GM23248 (cell line): ENCODE measurements at regions not wholly inside any gene's neighbourhood (a gene's known extent, or its start where the extent isn't known, plus 50 kb on each side); places are given as distances from the start of the nearest gene placed in this dataset.

Experiments
- DNase-seq: peaks from one replicate; pipeline ENCODE4 v3.0.0-alpha.2; 2015
- H2AFZ ChIP-seq: fragments of 200-600 bp; sonication (generic); 2 replicates; pipeline ENCODE4 v1.6.1; 2016; ENCODE audit warnings: antibody characterized with exemption
- H3F3A ChIP-seq: fragments of 200-600 bp; sonication (generic); 2 replicates; pipeline ENCODE4 v1.6.1; 2016; ENCODE audit warnings: mild to moderate bottlenecking, antibody characterized with exemption, mixed run types; ENCODE audit not compliant: insufficient read depth
- H3K27ac ChIP-seq: fragments of 200-600 bp; sonication (generic); 2 replicates; pipeline ENCODE4 v1.5.1; 2016; ENCODE audit warnings: mild to moderate bottlenecking
- H3K27me3 ChIP-seq: fragments of 200-600 bp; sonication (generic); replicated peaks from 2 replicates; pipeline ENCODE4 v1.6.1; 2016; ENCODE audit warnings: mild to moderate bottlenecking; ENCODE audit not compliant: insufficient read depth
- H3K36me3 ChIP-seq: fragments of 200-600 bp; sonication (generic); 2 replicates; pipeline ENCODE4 v1.6.1; 2016; ENCODE audit warnings: low read depth, mild to moderate bottlenecking
- H3K4me1 ChIP-seq: fragments of 200-600 bp; sonication (generic); 2 replicates; pipeline ENCODE4 v1.6.1; 2016; ENCODE audit warnings: mild to moderate bottlenecking; ENCODE audit not compliant: insufficient read depth
- H3K4me2 ChIP-seq: fragments of 200-600 bp; sonication (generic); one replicate; pipeline ENCODE4 v1.6.1; 2016; ENCODE audit warnings: mild to moderate bottlenecking; ENCODE audit not compliant: unreplicated experiment
- H3K4me3 ChIP-seq: fragments of 200-600 bp; sonication (generic); 2 replicates; pipeline ENCODE4 v1.5.1; 2016; ENCODE audit warnings: mild to moderate bottlenecking
- H3K79me2 ChIP-seq: fragments of 200-600 bp; sonication (generic); 2 replicates; pipeline ENCODE4 v1.6.1; 2016; ENCODE audit warnings: mild to moderate bottlenecking; ENCODE audit not compliant: insufficient read depth
- H3K9ac ChIP-seq: fragments of 200-600 bp; sonication (generic); 2 replicates; pipeline ENCODE4 v1.6.1; 2016; ENCODE audit warnings: mild to moderate bottlenecking
- H3K9me2 ChIP-seq: fragments of 200-600 bp; sonication (generic); 2 replicates; pipeline ENCODE4 v1.6.1; 2016; ENCODE audit warnings: mixed run types, mild to moderate bottlenecking, moderate library complexity; ENCODE audit not compliant: insufficient read depth
- H3K9me3 ChIP-seq: fragments of 200-600 bp; sonication (generic); one replicate; pipeline ENCODE4 v1.6.1; 2017; ENCODE audit warnings: low read depth
- H4K20me1 ChIP-seq: fragments of 200-600 bp; sonication (generic); 2 replicates; pipeline ENCODE4 v1.6.0; 2016; ENCODE audit not compliant: insufficient read depth
- EZH2 ChIP-seq: fragments of 200-600 bp; sonication (generic); IDR thresholded peaks from 2 replicates; pipeline ENCODE4 v1.6.1; 2018; ENCODE audit warnings: antibody characterized with exemption, mild to moderate bottlenecking; ENCODE audit not compliant: insufficient read depth, poor library complexity, severe bottlenecking
- EZH2phosphoT487 ChIP-seq: fragments of 200-600 bp; sonication (generic); IDR thresholded peaks from 2 replicates; pipeline ENCODE4 v1.6.1; 2018; ENCODE audit warnings: antibody characterized with exemption, moderate library complexity, mild to moderate bottlenecking, low read depth; ENCODE audit not compliant: insufficient read depth
- WGBS, 2 experiments: methylation state at CpG; one replicate each; pipeline ENCODE4 v1.1.6; 2015 to 2017; ENCODE audit warnings: low lambda C conversion rate in 2 of 2, low coverage in 1 of 2; ENCODE audit errors: missing lambda C conversion rate in 2 of 2; 5-methylcytosine and 5-hydroxymethylcytosine counted together
- in situ Hi-C: fragments of 300-500 bp; cut with MboI; formaldehyde crosslinking; loops from 2 replicates; pipeline ENCODE4 v1.15.0; 2020

DNA sequence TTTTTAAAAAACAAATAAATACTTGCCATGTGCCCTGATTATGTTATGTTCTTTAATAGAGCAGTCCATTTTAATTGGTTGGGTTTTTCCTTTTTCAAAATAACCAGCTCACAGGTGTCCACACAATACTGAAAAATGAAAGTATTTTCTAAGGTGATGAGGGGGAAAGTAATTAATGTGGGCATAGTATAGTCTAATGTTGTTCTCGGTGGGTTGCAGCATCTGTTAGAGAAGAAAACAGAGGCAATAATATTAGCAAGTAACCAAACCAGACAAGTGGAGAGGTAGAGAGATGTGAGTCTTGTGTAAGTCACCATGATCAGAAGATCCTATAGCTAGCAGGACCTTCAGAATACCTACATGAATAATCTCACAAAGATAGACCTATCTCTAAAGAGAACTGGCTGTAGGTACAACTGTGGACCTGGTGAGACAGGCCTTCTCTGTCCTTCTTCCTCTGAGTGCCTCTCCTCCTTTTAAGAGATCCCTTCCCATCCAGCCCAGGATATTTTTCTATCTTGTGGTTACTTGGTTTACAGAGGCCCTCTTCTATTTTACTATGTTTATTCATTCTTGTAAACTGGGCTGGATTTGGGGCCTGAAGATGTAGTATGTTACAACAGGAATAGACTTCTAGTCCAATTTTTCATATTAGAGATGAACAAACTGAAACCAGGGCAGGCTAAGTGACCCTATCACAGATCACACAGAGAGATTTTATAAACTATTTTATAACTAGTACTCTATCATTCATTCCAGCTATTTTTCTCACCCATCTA lies 67.1 kb upstream of the MSTN start:
- TF ChIP-seq EZH2 = no peak
- TF ChIP-seq EZH2phosphoT487 = no peak
- Histone ChIP-seq H3K4me1 (no peaks in the 10 kb centered on the region), H4K20me1 (no peaks in the 10 kb centered on the region), H3K4me3 (no peak overlapping the region), H3K36me3 (no peaks in the 10 kb centered on the region), H3K79me2 (no peaks in the 10 kb centered on the region), H3K27me3 (no peaks in the 10 kb centered on the region), H3K9me2 (no peaks in the 10 kb centered on the region), H3K4me2 (no peak overlapping the region), H3K9me3 (no peaks in the 10 kb centered on the region), H2AFZ (no peak overlapping the region), H3K9ac (no peak overlapping the region), H3F3A (no peaks in the 10 kb centered on the region), H3K27ac (no peak overlapping the region)
- DNase-seq = no peak
- in situ Hi-C loops = no loop called here
- 88 to 90% methylated on average over 1 of the region's 1 CpG for WGBS, 2 experiments

GRCh38 chr2:190127651-190128050 lies 65.1 kb upstream of the MSTN start:
- Histone ChIP-seq H3K9me2 (no peaks in the 10 kb centered on the region), H3K4me2 (no peak overlapping the region), H3K9me3 (no peaks in the 10 kb centered on the region), H4K20me1 (no peaks in the 10 kb centered on the region), H3K4me1 (no peaks in the 10 kb centered on the region), H3K9ac (no peak overlapping the region), H3K27ac (no peak overlapping the region), H3K79me2 (no peaks in the 10 kb centered on the region), H3F3A (no peaks in the 10 kb centered on the region), H3K27me3 (no peaks in the 10 kb centered on the region), H3K36me3 (no peaks in the 10 kb centered on the region), H3K4me3 (no peak overlapping the region), H2AFZ (no peak overlapping the region)
- in situ Hi-C loops = no loop called here
- no peak for DNase-seq
- TF ChIP-seq EZH2phosphoT487 (no peak), EZH2 (no peak)

- Histone ChIP-seq H4K20me1 (no peaks in the 10 kb centered on the region), H3K36me3 (no peaks in the 10 kb centered on the region), H3K9me3 (no peaks in the 10 kb centered on the region), H3K9me2 (no peaks in the 10 kb centered on the region), H3K27me3 (no peaks in the 10 kb centered on the region), H3F3A (no peaks in the 10 kb centered on the region), H3K9ac (no peak overlapping the region), H3K27ac (no peak overlapping the region), H3K4me2 (no peak overlapping the region), H3K79me2 (no peaks in the 10 kb centered on the region), H3K4me1 (no peaks in the 10 kb centered on the region), H2AFZ (no peak overlapping the region), H3K4me3 (no peak overlapping the region)
- in situ Hi-C loops = no loop called here
- no peak for TF ChIP-seq EZH2phosphoT487
- no peak for TF ChIP-seq EZH2
- peak; percentile 1 for DNase-seq
Measured at GRCh38 chr2:190126798-190127197, 64.3 kb upstream of the MSTN start.

DNA sequence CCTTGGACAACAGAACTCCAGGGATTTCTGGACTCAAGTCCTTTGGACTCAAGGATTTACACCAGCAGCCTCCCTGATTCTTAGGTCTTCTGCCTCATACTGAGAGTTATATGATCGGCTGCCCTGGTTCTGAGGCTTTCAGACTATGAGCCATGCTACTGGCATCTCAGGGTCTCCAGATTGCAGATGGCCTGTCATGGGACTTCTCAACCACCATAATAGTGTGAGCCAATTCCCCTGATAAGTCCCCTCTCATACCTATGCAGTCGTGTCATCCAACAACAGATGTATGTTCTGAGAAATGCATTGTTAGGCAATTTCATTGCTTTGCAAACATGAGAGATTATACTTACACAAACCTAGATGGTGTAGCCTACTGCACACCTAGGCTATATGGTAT lies 61.4 kb upstream of the MSTN start:
- no peak for TF ChIP-seq EZH2
- no peak for TF ChIP-seq EZH2phosphoT487
- H3K4me2 ChIP-seq = no peak overlapping the region
- H3K36me3 ChIP-seq = no peaks in the 10 kb centered on the region
- 73 to 74% methylated on average over 2 of the region's 2 CpGs for WGBS, 2 experiments
- H4K20me1 ChIP-seq = no peaks in the 10 kb centered on the region
- H2AFZ ChIP-seq = no peak overlapping the region
- no peak overlapping the region for H3K9ac ChIP-seq
- no peaks in the 10 kb centered on the region for H3K9me2 ChIP-seq
- H3K9me3 ChIP-seq = no peaks in the 10 kb centered on the region
- H3K4me3 ChIP-seq = no peak overlapping the region
- peak; percentile 24 for DNase-seq
- peaks cover 10% of the 10 kb centered on the region; the same call in 1 of the 2 replicates for H3K4me1 ChIP-seq
- H3K27ac ChIP-seq = no peak overlapping the region
- in situ Hi-C loops = no loop called here
- no peaks in the 10 kb centered on the region for H3K79me2 ChIP-seq
- H3F3A ChIP-seq = peaks cover 4% of the 10 kb centered on the region; the same call in 1 of the 2 replicates
- H3K27me3 ChIP-seq = no peaks in the 10 kb centered on the region

- Histone ChIP-seq H3K79me2 (no peaks in the 10 kb centered on the region), H3K4me2 (no peak overlapping the region), H3K27ac (no peak overlapping the region), H3K4me1 (peaks cover 10% of the 10 kb centered on the region; the same call in 1 of the 2 replicates), H3K9me2 (no peaks in the 10 kb centered on the region), H3F3A (peaks cover 4% of the 10 kb centered on the region; the same call in 1 of the 2 replicates), H3K9ac (no peak overlapping the region), H4K20me1 (no peaks in the 10 kb centered on the region), H2AFZ (no peak overlapping the region), H3K9me3 (no peaks in the 10 kb centered on the region), H3K27me3 (no peaks in the 10 kb centered on the region), H3K4me3 (no peak overlapping the region), H3K36me3 (no peaks in the 10 kb centered on the region)
- in situ Hi-C loops = no loop called here
- 100% methylated on average over 1 of the region's 1 CpG for WGBS, 2 experiments
- peak; percentile 24 for DNase-seq
- no peak for TF ChIP-seq EZH2phosphoT487
- no peak for TF ChIP-seq EZH2
Measured at GRCh38 chr2:190121971-190122370, 59.4 kb upstream of the MSTN start.
